HL-60 (cell line): ENCODE measurements at regions not wholly inside any gene's neighbourhood (a gene's known extent, or its start where the extent isn't known, plus 50 kb on each side); places are given as distances from the start of the nearest gene placed in this dataset.

Experiments
- GABPA ChIP-seq: IDR thresholded peaks from 2 replicates; pipeline ENCODE4 v1.6.1; 2012; ENCODE audit warnings: low read depth
- POLR2AphosphoS5 ChIP-seq: IDR thresholded peaks from 2 replicates; pipeline ENCODE4 v1.6.1; 2012; ENCODE audit warnings: low read depth
- TF ChIP-seq, protein P1 (sequence below): IDR thresholded peaks from one replicate; pipeline ENCODE4 v1.5.1; 2011; ENCODE audit warnings: low read length, control low read depth, inconsistent platforms; ENCODE audit not compliant: insufficient read depth
- TF ChIP-seq, protein P2 (sequence below): IDR thresholded peaks from 2 replicates; pipeline ENCODE4 v1.6.1; 2012; ENCODE audit warnings: low read depth; ENCODE audit not compliant: insufficient replicate concordance

DNA sequence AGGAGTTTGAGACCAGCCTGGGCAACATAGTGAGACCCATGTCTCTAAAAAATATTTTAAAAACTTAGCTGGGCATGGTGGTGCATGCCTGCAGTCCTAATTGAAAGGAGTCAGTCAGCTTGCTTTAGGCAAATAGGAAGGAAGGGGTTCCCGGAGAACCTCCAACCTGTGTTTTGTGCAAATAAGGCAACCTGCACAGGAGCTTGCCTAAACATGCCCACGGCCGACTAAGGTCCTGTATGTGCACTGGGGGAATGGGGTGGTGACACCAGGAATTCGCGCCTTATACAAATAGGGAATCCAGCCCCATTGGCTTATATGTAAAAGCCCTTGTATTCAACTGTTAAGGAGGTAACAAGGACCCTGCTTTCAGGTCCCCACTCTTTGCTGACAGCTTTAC lies 429.2 kb upstream of the ZP4 start:
- TF ChIP-seq, protein P1, sequence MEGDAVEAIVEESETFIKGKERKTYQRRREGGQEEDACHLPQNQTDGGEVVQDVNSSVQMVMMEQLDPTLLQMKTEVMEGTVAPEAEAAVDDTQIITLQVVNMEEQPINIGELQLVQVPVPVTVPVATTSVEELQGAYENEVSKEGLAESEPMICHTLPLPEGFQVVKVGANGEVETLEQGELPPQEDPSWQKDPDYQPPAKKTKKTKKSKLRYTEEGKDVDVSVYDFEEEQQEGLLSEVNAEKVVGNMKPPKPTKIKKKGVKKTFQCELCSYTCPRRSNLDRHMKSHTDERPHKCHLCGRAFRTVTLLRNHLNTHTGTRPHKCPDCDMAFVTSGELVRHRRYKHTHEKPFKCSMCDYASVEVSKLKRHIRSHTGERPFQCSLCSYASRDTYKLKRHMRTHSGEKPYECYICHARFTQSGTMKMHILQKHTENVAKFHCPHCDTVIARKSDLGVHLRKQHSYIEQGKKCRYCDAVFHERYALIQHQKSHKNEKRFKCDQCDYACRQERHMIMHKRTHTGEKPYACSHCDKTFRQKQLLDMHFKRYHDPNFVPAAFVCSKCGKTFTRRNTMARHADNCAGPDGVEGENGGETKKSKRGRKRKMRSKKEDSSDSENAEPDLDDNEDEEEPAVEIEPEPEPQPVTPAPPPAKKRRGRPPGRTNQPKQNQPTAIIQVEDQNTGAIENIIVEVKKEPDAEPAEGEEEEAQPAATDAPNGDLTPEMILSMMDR = no peak
- TF ChIP-seq, protein P2, sequence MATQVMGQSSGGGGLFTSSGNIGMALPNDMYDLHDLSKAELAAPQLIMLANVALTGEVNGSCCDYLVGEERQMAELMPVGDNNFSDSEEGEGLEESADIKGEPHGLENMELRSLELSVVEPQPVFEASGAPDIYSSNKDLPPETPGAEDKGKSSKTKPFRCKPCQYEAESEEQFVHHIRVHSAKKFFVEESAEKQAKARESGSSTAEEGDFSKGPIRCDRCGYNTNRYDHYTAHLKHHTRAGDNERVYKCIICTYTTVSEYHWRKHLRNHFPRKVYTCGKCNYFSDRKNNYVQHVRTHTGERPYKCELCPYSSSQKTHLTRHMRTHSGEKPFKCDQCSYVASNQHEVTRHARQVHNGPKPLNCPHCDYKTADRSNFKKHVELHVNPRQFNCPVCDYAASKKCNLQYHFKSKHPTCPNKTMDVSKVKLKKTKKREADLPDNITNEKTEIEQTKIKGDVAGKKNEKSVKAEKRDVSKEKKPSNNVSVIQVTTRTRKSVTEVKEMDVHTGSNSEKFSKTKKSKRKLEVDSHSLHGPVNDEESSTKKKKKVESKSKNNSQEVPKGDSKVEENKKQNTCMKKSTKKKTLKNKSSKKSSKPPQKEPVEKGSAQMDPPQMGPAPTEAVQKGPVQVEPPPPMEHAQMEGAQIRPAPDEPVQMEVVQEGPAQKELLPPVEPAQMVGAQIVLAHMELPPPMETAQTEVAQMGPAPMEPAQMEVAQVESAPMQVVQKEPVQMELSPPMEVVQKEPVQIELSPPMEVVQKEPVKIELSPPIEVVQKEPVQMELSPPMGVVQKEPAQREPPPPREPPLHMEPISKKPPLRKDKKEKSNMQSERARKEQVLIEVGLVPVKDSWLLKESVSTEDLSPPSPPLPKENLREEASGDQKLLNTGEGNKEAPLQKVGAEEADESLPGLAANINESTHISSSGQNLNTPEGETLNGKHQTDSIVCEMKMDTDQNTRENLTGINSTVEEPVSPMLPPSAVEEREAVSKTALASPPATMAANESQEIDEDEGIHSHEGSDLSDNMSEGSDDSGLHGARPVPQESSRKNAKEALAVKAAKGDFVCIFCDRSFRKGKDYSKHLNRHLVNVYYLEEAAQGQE = no peak
- TF ChIP-seq GABPA (no peak), POLR2AphosphoS5 (no peak)
